NT2/D1 (cell line): ENCODE measurements at regions not wholly inside any gene's neighbourhood (a gene's known extent, or its start where the extent isn't known, plus 50 kb on each side); places are given as distances from the start of the nearest gene placed in this dataset.

ENCODE experiments used
- SUZ12 ChIP-seq: IDR thresholded peaks from 2 replicates; pipeline ENCODE4 v1.6.1; 2011; ENCODE audit not compliant: insufficient read length, insufficient read depth; ENCODE audit errors: extremely low read depth
- ZNF274 ChIP-seq: IDR thresholded peaks from 2 replicates; pipeline ENCODE4 v1.6.1; 2011; ENCODE audit warnings: mild to moderate bottlenecking, low read depth, low read length

GRCh38 chr14:29220072-29220471, 453.5 kb downstream of the FOXG1 start:
- no peak for TF ChIP-seq ZNF274
- TF ChIP-seq SUZ12 = no peak
